Left lung (tissue), 4 donors: ENCODE measurements at regions not wholly inside any gene's neighbourhood (a gene's known extent, or its start where the extent isn't known, plus 50 kb on each side); places are given as distances from the start of the nearest gene placed in this dataset.

Source experiments
- ATAC-seq: fragments of 200-7000 bp; cut with Tn5 transposase; one replicate; pipeline ENCODE4 v1.9.1; 2020; ENCODE audit warnings: moderate library complexity
- DNase-seq, 4 donors: peaks; one replicate each; pipeline ENCODE4 v3.0.0-alpha.2; 2013 to 2020
- H3K27ac ChIP-seq, 2 donors: fragments of 200-600 bp; sonication (generic) in 1 of 2; one replicate each; pipeline versions ENCODE4 v1.5.0 to v1.8.0; 2020 to 2021
- H3K27me3 ChIP-seq, 2 donors: fragments of 200-600 bp; sonication (generic) in 1 of 2; one replicate each; pipeline versions ENCODE4 v1.5.0 to v1.8.0; 2020 to 2021
- H3K36me3 ChIP-seq, 2 donors: fragments of 200-600 bp; sonication (generic) in 1 of 2; one replicate each; pipeline versions ENCODE4 v1.5.0 to v1.8.0; 2020 to 2021
- H3K4me1 ChIP-seq, 2 donors: fragments of 200-600 bp; one replicate each; pipeline ENCODE4 v1.8.0; 2021
- H3K4me3 ChIP-seq, 2 donors: fragments of 200-600 bp; sonication (generic) in 1 of 2; one replicate each; pipeline versions ENCODE4 v1.5.0 to v1.8.0; 2020 to 2021; ENCODE audit warnings: mild to moderate bottlenecking in 1 of 2
- H3K9me3 ChIP-seq, 2 donors: fragments of 200-600 bp; sonication (generic) in 1 of 2; one replicate each; pipeline versions ENCODE4 v1.5.0 to v1.8.0; 2020 to 2021
- intact Hi-C, 2 donors: fragments of 100-400 bp; cut with DNase I; formaldehyde crosslinking; loops; one replicate each; pipeline versions ENCODE4 v1.11.2 to v1.14.2; 2022
- TF ChIP-seq, protein P1 (sequence below), 2 donors: fragments of 200-600 bp; sonication (generic) in 1 of 2; IDR thresholded peaks; one replicate each; pipeline versions ENCODE4 v1.5.0 to v1.8.0; 2021; ENCODE audit warnings: antibody characterized with exemption in 2 of 2
- donor health status: DM: no; HTN: yes; CAD: no.
- donor health status: DM: no; HTN: no; CAD: no.

DNA sequence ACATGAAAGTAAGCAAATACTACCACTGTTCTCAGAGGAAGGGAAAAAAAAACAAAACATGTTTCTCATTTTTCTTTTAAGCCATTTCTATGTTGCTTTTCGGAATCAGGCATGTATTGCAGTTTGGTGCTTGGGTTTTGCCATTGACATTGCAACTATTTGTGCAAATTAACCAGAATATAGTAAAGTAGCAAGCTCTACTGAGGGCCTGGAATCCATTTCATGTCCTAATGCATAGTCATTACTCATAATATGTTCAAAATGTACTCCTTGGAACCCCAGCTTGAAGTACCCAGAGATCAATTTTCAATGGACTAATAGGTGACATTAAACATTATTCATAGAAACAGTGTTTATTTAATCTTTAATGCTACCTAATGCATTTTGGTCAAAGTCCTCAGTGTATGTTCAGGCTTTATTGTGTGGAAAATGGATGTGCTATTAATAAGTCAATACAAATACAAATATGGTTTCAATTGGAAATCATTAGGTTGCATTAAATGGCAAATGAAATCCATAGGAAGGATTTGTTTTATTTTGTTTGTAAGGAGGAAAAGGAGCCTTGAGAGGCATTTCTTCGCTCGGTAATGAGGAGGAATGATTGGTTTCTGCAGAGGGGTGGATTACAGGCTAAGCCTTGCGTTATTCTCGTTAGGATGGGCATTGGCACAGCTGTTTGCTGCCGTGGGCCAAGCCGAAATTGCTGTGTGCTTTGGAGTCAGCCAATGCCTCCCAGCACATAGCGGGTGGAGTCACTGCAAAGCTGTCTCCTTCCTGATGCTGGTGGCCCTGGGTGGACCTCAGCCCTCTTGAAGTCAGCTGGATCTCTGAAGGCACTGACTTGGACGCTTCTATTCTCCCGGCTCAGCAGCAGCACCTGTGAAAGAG, 56.4 kb downstream of the MYCN start:
- Histone ChIP-seq H3K4me3 (no peak overlapping the region), H3K27me3 (peaks cover 0 to 16% of the 10 kb centered on the region in 2 donors), H3K4me1 (no peaks in the 10 kb centered on the region), H3K36me3 (no peaks in the 10 kb centered on the region), H3K9me3 (no peaks in the 10 kb centered on the region), H3K27ac (no peak overlapping the region)
- intact Hi-C loops = no loop called here
- TF ChIP-seq, protein P1, sequence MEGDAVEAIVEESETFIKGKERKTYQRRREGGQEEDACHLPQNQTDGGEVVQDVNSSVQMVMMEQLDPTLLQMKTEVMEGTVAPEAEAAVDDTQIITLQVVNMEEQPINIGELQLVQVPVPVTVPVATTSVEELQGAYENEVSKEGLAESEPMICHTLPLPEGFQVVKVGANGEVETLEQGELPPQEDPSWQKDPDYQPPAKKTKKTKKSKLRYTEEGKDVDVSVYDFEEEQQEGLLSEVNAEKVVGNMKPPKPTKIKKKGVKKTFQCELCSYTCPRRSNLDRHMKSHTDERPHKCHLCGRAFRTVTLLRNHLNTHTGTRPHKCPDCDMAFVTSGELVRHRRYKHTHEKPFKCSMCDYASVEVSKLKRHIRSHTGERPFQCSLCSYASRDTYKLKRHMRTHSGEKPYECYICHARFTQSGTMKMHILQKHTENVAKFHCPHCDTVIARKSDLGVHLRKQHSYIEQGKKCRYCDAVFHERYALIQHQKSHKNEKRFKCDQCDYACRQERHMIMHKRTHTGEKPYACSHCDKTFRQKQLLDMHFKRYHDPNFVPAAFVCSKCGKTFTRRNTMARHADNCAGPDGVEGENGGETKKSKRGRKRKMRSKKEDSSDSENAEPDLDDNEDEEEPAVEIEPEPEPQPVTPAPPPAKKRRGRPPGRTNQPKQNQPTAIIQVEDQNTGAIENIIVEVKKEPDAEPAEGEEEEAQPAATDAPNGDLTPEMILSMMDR (IDR thresholded peaks at IDR 0.05) = no peak
- DNase-seq (no peak), ATAC-seq (no peak)
